ENCODE measurements at regions not wholly inside any gene's neighbourhood (a gene's known extent, or its start where the extent isn't known, plus 50 kb on each side); places are given as distances from the start of the nearest gene placed in this dataset.

GRCh38 chr22:48849963-48850657 is 977.6 kb downstream of the BRD1 start:
- no peak for DNase-seq

GRCh38 chr22:48849219-48849912 is 978.3 kb downstream of the BRD1 start:
- no peak for DNase-seq

- no peak for DNase-seq
Measured at GRCh38 chr22:48846200-48846599, 981.5 kb downstream of the BRD1 start.

GRCh38 chr22:48845356-48845936 is 982.2 kb downstream of the BRD1 start:
- no peak for DNase-seq

- no peak for DNase-seq
Measured at GRCh38 chr22:48844056-48844675, 983.5 kb downstream of the BRD1 start.

GRCh38 chr22:48843640-48844039 is 984.0 kb downstream of the BRD1 start:
- DNase-seq: no peak

GRCh38 chr22:48842976-48843375 is 984.7 kb downstream of the BRD1 start:
- no peak for DNase-seq

- DNase-seq: no peak
Measured at GRCh38 chr22:48842583-48842945, 985.1 kb downstream of the BRD1 start.

GRCh38 chr22:48841881-48842582 is 985.6 kb downstream of the BRD1 start:
- no peak for DNase-seq

GRCh38 chr22:48840112-48840949 is 987.3 kb downstream of the BRD1 start:
- no peak for DNase-seq

- no peak for DNase-seq
Measured at GRCh38 chr22:48838846-48839730, 988.6 kb downstream of the BRD1 start.

- DNase-seq: no peak
Measured at GRCh38 chr22:48838376-48838775, 989.3 kb downstream of the BRD1 start.

- DNase-seq: no peak
Measured at GRCh38 chr22:48837341-48837935, 990.2 kb downstream of the BRD1 start.

GRCh38 chr22:48836673-48837340 is 990.9 kb downstream of the BRD1 start:
- DNase-seq: no peak

GRCh38 chr22:48835857-48836672 is 991.6 kb downstream of the BRD1 start:
- no peak for DNase-seq

GRCh38 chr22:48835364-48835763 is 992.3 kb downstream of the BRD1 start:
- no peak for DNase-seq

GRCh38 chr22:48834404-48834803 is 993.3 kb downstream of the BRD1 start:
- no peak for DNase-seq

GRCh38 chr22:48832592-48832991 is 995.1 kb downstream of the BRD1 start:
- DNase-seq: no peak

- no peak for DNase-seq
Measured at GRCh38 chr22:48829908-48830307, 997.8 kb downstream of the BRD1 start.
